Left lung (tissue), 4 donors: ENCODE measurements at regions not wholly inside any gene's neighbourhood (a gene's known extent, or its start where the extent isn't known, plus 50 kb on each side); places are given as distances from the start of the nearest gene placed in this dataset.
A peak's percentile ranks its signal among the peaks of the same experiment; 100 is the strongest.

Source experiments
- ATAC-seq: fragments of 200-7000 bp; cut with Tn5 transposase; one replicate; pipeline ENCODE4 v1.9.1; 2020; ENCODE audit warnings: moderate library complexity
- DNase-seq, 4 donors: peaks; one replicate each; pipeline ENCODE4 v3.0.0-alpha.2; 2013 to 2020
- H3K27ac ChIP-seq, 2 donors: fragments of 200-600 bp; sonication (generic) in 1 of 2; one replicate each; pipeline versions ENCODE4 v1.5.0 to v1.8.0; 2020 to 2021
- H3K27me3 ChIP-seq, 2 donors: fragments of 200-600 bp; sonication (generic) in 1 of 2; one replicate each; pipeline versions ENCODE4 v1.5.0 to v1.8.0; 2020 to 2021
- H3K36me3 ChIP-seq, 2 donors: fragments of 200-600 bp; sonication (generic) in 1 of 2; one replicate each; pipeline versions ENCODE4 v1.5.0 to v1.8.0; 2020 to 2021
- H3K4me1 ChIP-seq, 2 donors: fragments of 200-600 bp; one replicate each; pipeline ENCODE4 v1.8.0; 2021
- H3K4me3 ChIP-seq, 2 donors: fragments of 200-600 bp; sonication (generic) in 1 of 2; one replicate each; pipeline versions ENCODE4 v1.5.0 to v1.8.0; 2020 to 2021; ENCODE audit warnings: mild to moderate bottlenecking in 1 of 2
- H3K9me3 ChIP-seq, 2 donors: fragments of 200-600 bp; sonication (generic) in 1 of 2; one replicate each; pipeline versions ENCODE4 v1.5.0 to v1.8.0; 2020 to 2021
- intact Hi-C, 2 donors: fragments of 100-400 bp; cut with DNase I; formaldehyde crosslinking; loops; one replicate each; pipeline versions ENCODE4 v1.11.2 to v1.14.2; 2022
- TF ChIP-seq, protein P1 (sequence below), 2 donors: fragments of 200-600 bp; sonication (generic) in 1 of 2; IDR thresholded peaks; one replicate each; pipeline versions ENCODE4 v1.5.0 to v1.8.0; 2021; ENCODE audit warnings: antibody characterized with exemption in 2 of 2
- donor health status: DM: no; HTN: yes; CAD: no.
- donor health status: DM: no; HTN: no; CAD: no.

DNA sequence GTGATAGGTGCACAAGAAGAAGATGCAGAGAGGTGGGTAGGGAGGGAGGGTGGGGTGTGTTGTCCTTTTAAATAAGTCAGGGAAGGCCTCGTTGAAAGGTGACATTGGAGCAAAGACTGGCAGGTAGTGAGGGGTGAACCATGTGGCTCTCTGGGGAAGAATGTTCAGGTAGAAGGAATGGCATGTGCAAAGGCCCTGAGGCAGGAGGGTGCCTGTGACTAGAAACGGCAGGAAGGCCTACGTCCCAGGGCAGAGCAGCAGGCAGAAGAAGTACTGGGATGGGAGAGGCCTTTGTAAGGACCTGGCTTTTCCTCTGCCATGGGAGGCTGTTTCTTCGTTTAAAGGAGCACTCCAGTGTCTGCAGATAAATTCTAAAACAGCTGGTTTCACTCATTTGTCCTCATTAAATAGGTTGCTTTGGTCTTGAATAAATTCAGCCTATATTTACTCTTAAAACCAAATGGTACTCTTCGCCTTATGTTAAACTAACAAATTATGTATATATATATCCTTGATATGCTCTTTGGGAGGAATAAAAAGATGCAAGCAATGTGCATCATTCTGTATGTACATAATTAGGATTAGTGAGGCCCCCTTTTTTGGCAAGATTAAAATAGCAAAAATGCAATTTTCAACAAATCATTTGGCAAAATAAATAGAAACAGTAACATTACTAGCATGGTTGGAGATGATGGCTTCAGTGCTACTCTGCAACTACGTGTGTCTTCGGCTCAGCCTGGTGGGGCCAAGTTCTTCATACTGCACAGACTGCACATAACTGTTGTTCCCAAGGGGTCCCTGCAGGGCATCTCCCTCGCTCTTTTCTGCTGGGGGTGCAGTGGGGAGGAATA is 151.4 kb downstream of the KLF13 start:
- Histone ChIP-seq H3K9me3 (no peaks in the 10 kb centered on the region), H3K27me3 (peaks cover 14 to 34% of the 10 kb centered on the region in 2 donors), H3K36me3 (no peaks in the 10 kb centered on the region), H3K27ac (no peak overlapping the region), H3K4me1 (peaks cover 2 to 12% of the 10 kb centered on the region in 2 donors), H3K4me3 (no peak overlapping the region)
- TF ChIP-seq, protein P1, sequence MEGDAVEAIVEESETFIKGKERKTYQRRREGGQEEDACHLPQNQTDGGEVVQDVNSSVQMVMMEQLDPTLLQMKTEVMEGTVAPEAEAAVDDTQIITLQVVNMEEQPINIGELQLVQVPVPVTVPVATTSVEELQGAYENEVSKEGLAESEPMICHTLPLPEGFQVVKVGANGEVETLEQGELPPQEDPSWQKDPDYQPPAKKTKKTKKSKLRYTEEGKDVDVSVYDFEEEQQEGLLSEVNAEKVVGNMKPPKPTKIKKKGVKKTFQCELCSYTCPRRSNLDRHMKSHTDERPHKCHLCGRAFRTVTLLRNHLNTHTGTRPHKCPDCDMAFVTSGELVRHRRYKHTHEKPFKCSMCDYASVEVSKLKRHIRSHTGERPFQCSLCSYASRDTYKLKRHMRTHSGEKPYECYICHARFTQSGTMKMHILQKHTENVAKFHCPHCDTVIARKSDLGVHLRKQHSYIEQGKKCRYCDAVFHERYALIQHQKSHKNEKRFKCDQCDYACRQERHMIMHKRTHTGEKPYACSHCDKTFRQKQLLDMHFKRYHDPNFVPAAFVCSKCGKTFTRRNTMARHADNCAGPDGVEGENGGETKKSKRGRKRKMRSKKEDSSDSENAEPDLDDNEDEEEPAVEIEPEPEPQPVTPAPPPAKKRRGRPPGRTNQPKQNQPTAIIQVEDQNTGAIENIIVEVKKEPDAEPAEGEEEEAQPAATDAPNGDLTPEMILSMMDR (IDR thresholded peaks at IDR 0.05), result no peak
- DNase-seq (peak in 2 of 4 donors; percentile 55 to 68), ATAC-seq (no peak)
- intact Hi-C loops, result no loop called here

- no peak for ATAC-seq
- no peaks in the 10 kb centered on the region for H3K36me3 ChIP-seq
- peak in 1 of 4 donors; percentile 14 for DNase-seq
- no peaks in the 10 kb centered on the region for H3K9me3 ChIP-seq
- H3K27me3 ChIP-seq, result peaks cover 14 to 38% of the 10 kb centered on the region in 2 donors
- TF ChIP-seq, protein P1 (IDR thresholded peaks at IDR 0.05), result no peak
- H3K27ac ChIP-seq, result no peak overlapping the region
- peaks cover 0 to 11% of the 10 kb centered on the region in 2 donors for H3K4me1 ChIP-seq
- intact Hi-C loops, result no loop called here
- no peak overlapping the region for H3K4me3 ChIP-seq
These were observed 152.1 kb downstream of the KLF13 start for GRCh38 chr15:31478702-31479221.

DNA sequence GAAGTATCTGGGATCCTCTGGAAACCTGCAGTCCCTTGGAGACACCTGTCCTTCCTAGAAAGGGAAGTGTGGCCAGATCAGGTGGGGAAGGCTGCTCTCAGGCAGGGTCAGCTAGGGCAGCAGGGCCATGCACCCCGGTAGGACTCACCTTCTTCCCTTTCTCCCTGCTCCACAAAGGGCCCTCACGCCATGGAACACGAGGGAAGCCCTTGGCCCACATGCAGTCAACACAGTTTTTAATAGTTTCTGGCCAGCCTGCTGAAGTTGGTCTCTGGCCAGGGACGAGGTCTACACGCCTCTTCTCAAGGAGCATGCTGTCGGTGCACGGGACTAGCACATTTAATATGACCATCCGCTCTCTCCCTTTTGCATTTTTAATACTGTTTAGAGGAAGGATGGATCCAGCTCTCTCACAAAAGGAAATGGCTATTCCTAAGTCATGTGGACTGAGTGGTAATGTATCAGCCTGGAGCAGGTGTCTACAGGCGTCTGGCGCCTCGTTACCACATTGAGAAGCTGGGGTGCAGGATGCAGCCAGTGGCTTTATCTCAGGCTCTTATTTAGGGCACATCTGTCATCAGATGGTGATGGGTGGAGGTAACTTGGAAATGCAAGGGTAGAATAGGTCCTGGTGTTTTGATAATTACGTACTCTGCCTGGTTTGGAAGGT is 153.9 kb downstream of the KLF13 start:
- TF ChIP-seq, protein P1 (IDR thresholded peaks at IDR 0.05), result no peak
- Histone ChIP-seq H3K4me3 (no peak overlapping the region), H3K36me3 (no peaks in the 10 kb centered on the region), H3K9me3 (no peaks in the 10 kb centered on the region), H3K27ac (no peak overlapping the region), H3K27me3 (peaks cover 14 to 54% of the 10 kb centered on the region in 2 donors), H3K4me1 (peaks cover 0 to 16% of the 10 kb centered on the region in 2 donors)
- peak in 2 of 4 donors; percentile 10 to 49 for DNase-seq
- intact Hi-C loops, result no loop called here
- ATAC-seq, result no peak

DNA sequence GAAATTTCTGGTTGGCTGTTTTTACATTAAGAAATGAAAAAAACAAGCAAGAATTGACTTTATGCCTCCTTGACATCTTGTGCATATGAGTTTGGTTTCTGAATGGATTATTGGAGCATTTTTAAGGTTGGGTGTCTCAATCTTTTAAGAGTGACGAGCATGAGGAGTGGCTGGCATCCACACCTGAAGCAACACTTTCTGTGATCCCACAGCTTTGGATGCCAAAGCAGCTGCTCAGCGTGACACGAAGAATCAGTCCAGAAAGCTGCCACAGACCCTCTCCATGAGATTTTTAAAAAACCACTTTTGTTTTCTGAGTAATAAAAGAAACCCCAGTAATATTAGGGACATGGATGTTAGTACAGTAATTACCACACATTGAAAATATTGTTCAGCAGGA is 154.5 kb downstream of the KLF13 start:
- no peak overlapping the region for H3K27ac ChIP-seq
- H3K4me1 ChIP-seq, result peaks cover 0 to 16% of the 10 kb centered on the region in 2 donors
- no peak overlapping the region for H3K4me3 ChIP-seq
- peaks cover 14 to 59% of the 10 kb centered on the region in 2 donors for H3K27me3 ChIP-seq
- intact Hi-C loops, result no loop called here
- H3K36me3 ChIP-seq, result no peaks in the 10 kb centered on the region
- ATAC-seq (no peak), DNase-seq (peak in 1 of 4 donors; percentile 5)
- TF ChIP-seq, protein P1 (IDR thresholded peaks at IDR 0.05), result no peak
- H3K9me3 ChIP-seq, result no peaks in the 10 kb centered on the region
